ENCODE measurements at regions not wholly inside any gene's neighbourhood (a gene's known extent, or its start where the extent isn't known, plus 50 kb on each side); places are given as distances from the start of the nearest gene placed in this dataset.

GRCh38 chr3:40764747-40765146 is 240.0 kb downstream of the ZNF621 start:
- Histone ChIP-seq H3K4me3 (no peak overlapping the region), H3K4me1 (replicated peaks in 1 of 2; ENCODE audit: control insufficient read depth in 2 of 2, insufficient read depth in 2 of 2, low read length in 2 of 2) (no peaks in the 10 kb centered on the region), H2AFZ (ENCODE audit: low read depth, low read length) (no peak overlapping the region), H3K27me3 (ENCODE audit: control insufficient read depth in 2 of 2, insufficient read depth in 2 of 2, low read length in 2 of 2) (no peaks in the 10 kb centered on the region), H3K9me3 (replicated peaks; ENCODE audit: control insufficient read depth, insufficient read depth, low read depth, low read length) (no peaks in the 10 kb centered on the region), H3K4me2 (ENCODE audit: insufficient read depth, low read length) (no peak overlapping the region), H4K20me1 (replicated peaks; ENCODE audit: control insufficient read depth, insufficient read depth, low read length) (no peaks in the 10 kb centered on the region), H3K27ac (ENCODE audit: extremely low read depth, low read depth, low read length) (no peak overlapping the region), H3K79me2 (ENCODE audit: control insufficient read depth, insufficient read depth, low read length) (no peaks in the 10 kb centered on the region), H3K9ac (ENCODE audit: insufficient read depth in 1 of 2, low read depth in 2 of 2, low read length in 2 of 2) (no peak overlapping the region), H3K9me1 (ENCODE audit: control insufficient read depth, insufficient read depth, low read length) (no peaks in the 10 kb centered on the region), H3K36me3 (ENCODE audit: control insufficient read depth, insufficient read depth, low read length) (no peaks in the 10 kb centered on the region)
- no TSS peak for BruUV-seq (replicated peaks)
- FAIRE-seq: no peak
- no peak for DNase-seq (ENCODE audit: extremely low read depth in 1 of 4, low spot score in 3 of 4)
- no peak for ATAC-seq
- intact Hi-C loops (cut with micrococcal nuclease) (no loop called here), in situ Hi-C loops (cut with MboI) (no loop called here)
- 2% methylated on average over 2 of the region's 2 CpGs for WGBS (ENCODE audit: insufficient coverage, low coverage, missing lambda C conversion rate)
- ChIA-PET CTCF (ENCODE audit: low intra/inter-chr PET ratio) (no interaction called here), POLR2A (no interaction called here)
- TF ChIP-seq RFX5 (IDR thresholded peaks at IDR 0.05; ENCODE audit: low read depth, low read length): no peak
- no peak for TF ChIP-seq SREBF1 (IDR thresholded peaks at IDR 0.05; ENCODE audit: borderline replicate concordance, low read depth, low read length)
- no peak for TF ChIP-seq NFXL1 (CRISPR knock-in tag; IDR thresholded peaks at IDR 0.05)
- no peak for TF ChIP-seq TFAM (CRISPR knock-in tag; conservative IDR thresholded peaks at IDR 0.05)
- no peak for TF ChIP-seq NUFIP1 (IDR thresholded peaks at IDR 0.05; ENCODE audit: partially characterized antibody)

GRCh38 chr3:40765884-40766283 is 241.1 kb downstream of the ZNF621 start:
- Histone ChIP-seq H3K79me2 (ENCODE audit: control insufficient read depth, insufficient read depth, low read length) (no peaks in the 10 kb centered on the region), H3K4me3 (no peak overlapping the region), H2AFZ (ENCODE audit: low read depth, low read length) (no peak overlapping the region), H3K4me1 (replicated peaks in 1 of 2; ENCODE audit: control insufficient read depth in 2 of 2, insufficient read depth in 2 of 2, low read length in 2 of 2) (no peaks in the 10 kb centered on the region), H3K27ac (ENCODE audit: extremely low read depth, low read depth, low read length) (no peak overlapping the region), H4K20me1 (replicated peaks; ENCODE audit: control insufficient read depth, insufficient read depth, low read length) (no peaks in the 10 kb centered on the region), H3K36me3 (ENCODE audit: control insufficient read depth, insufficient read depth, low read length) (no peaks in the 10 kb centered on the region), H3K9me3 (replicated peaks; ENCODE audit: control insufficient read depth, insufficient read depth, low read depth, low read length) (no peaks in the 10 kb centered on the region), H3K9me1 (ENCODE audit: control insufficient read depth, insufficient read depth, low read length) (no peaks in the 10 kb centered on the region), H3K9ac (ENCODE audit: insufficient read depth in 1 of 2, low read depth in 2 of 2, low read length in 2 of 2) (no peak overlapping the region), H3K27me3 (ENCODE audit: control insufficient read depth in 2 of 2, insufficient read depth in 2 of 2, low read length in 2 of 2) (no peaks in the 10 kb centered on the region), H3K4me2 (ENCODE audit: insufficient read depth, low read length) (no peak overlapping the region)
- 0% methylated on average over 3 of the region's 3 CpGs for WGBS (ENCODE audit: insufficient coverage, low coverage, missing lambda C conversion rate)
- in situ Hi-C loops (cut with MboI) (no loop called here), intact Hi-C loops (cut with micrococcal nuclease) (no loop called here)
- ChIA-PET CTCF (ENCODE audit: low intra/inter-chr PET ratio) (no interaction called here), POLR2A (interaction anchor here (0.7 kb wide), 1 partner anchor 215 kb away, joined by 4 read pairs; no protein-coding TSS in a partner anchor)
- BruUV-seq (replicated peaks): no TSS peak
- no peak for DNase-seq (ENCODE audit: extremely low read depth in 1 of 4, low spot score in 3 of 4)
- TF ChIP-seq ZBTB17 (CRISPR knock-in tag; IDR thresholded peaks at IDR 0.05): no peak
- no peak for TF ChIP-seq JUNB (CRISPR knock-in tag; conservative IDR thresholded peaks at IDR 0.05)
- TF ChIP-seq NFATC3 (IDR thresholded peaks at IDR 0.05): no peak
- no peak for ATAC-seq
- no peak for FAIRE-seq
